ENCODE measurements at regions not wholly inside any gene's neighbourhood (a gene's known extent, or its start where the extent isn't known, plus 50 kb on each side); places are given as distances from the start of the nearest gene placed in this dataset.

- WGBS: 64% methylated on average over 1 of the region's 1 CpG
- no peak for DNase-seq (ENCODE audit: low spot score in 2 of 2)
- H3K36me3 ChIP-seq: no peaks in the 10 kb centered on the region
- TF ChIP-seq EP300 (IDR thresholded peaks at IDR 0.05): no peak
- TF ChIP-seq, protein P1, sequence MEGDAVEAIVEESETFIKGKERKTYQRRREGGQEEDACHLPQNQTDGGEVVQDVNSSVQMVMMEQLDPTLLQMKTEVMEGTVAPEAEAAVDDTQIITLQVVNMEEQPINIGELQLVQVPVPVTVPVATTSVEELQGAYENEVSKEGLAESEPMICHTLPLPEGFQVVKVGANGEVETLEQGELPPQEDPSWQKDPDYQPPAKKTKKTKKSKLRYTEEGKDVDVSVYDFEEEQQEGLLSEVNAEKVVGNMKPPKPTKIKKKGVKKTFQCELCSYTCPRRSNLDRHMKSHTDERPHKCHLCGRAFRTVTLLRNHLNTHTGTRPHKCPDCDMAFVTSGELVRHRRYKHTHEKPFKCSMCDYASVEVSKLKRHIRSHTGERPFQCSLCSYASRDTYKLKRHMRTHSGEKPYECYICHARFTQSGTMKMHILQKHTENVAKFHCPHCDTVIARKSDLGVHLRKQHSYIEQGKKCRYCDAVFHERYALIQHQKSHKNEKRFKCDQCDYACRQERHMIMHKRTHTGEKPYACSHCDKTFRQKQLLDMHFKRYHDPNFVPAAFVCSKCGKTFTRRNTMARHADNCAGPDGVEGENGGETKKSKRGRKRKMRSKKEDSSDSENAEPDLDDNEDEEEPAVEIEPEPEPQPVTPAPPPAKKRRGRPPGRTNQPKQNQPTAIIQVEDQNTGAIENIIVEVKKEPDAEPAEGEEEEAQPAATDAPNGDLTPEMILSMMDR (IDR thresholded peaks at IDR 0.05): no peak
- no peak for TF ChIP-seq POLR2AphosphoS5 (IDR thresholded peaks at IDR 0.05)
- no peak for TF ChIP-seq POLR2A (IDR thresholded peaks at IDR 0.05)
- H3K4me1 ChIP-seq: peaks cover 4% of the 10 kb centered on the region
- no peaks in the 10 kb centered on the region for H3K9me3 ChIP-seq
- H3K4me3 ChIP-seq: no peak overlapping the region
- H3K27me3 ChIP-seq: no peaks in the 10 kb centered on the region
- H3K27ac ChIP-seq: no peak overlapping the region
Observed at GRCh38 chr2:226076529-226076928, 677.0 kb downstream of the NYAP2 start.

GRCh38 chr2:226074391-226074790 lies 674.9 kb downstream of the NYAP2 start:
- no peak overlapping the region for H3K27ac ChIP-seq
- WGBS: 82% methylated on average over 5 of the region's 5 CpGs
- no peaks in the 10 kb centered on the region for H3K27me3 ChIP-seq
- no peak for TF ChIP-seq EP300 (IDR thresholded peaks at IDR 0.05)
- no peak for TF ChIP-seq POLR2AphosphoS5 (IDR thresholded peaks at IDR 0.05)
- TF ChIP-seq, protein P1 (IDR thresholded peaks at IDR 0.05): no peak
- no peak for TF ChIP-seq POLR2A (IDR thresholded peaks at IDR 0.05)
- no peaks in the 10 kb centered on the region for H3K36me3 ChIP-seq
- no peak overlapping the region for H3K4me3 ChIP-seq
- H3K9me3 ChIP-seq: no peaks in the 10 kb centered on the region
- no peak for DNase-seq (ENCODE audit: low spot score in 2 of 2)
- H3K4me1 ChIP-seq: peaks cover 4% of the 10 kb centered on the region

DNA sequence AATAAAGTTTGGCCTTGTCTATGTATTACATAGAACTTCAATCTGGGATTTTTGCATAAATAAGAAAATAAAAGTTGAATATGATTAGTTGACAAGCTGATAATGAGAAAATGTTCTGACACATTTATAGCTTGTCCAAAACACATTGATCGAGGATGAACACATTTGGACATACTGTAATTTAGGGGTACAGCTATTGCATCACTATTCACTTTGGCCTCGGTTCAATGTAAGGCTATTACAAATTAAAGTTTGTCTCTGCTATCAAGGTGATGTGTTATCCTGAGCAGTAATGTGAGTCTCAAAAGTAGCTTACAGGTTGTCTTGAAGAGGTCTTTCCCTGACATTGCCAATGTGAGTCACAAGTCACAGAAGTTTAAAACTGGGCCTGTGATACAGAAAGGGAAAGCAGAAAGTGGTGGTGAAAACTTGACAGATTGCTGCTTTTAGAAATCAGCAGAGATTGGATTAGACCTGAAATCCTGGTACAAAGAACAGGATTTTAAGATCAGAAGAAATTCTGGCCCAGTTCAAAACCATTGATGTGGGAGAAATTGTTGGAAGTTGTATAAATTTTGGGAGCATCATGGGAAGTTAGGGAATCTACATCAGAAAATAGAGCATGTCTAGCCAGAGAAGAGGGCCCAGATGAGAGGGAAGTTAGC lies 674.1 kb downstream of the NYAP2 start:
- Histone ChIP-seq H3K27ac (no peak overlapping the region), H3K4me3 (no peak overlapping the region), H3K9me3 (no peaks in the 10 kb centered on the region), H3K27me3 (no peaks in the 10 kb centered on the region), H3K36me3 (no peaks in the 10 kb centered on the region), H3K4me1 (peaks cover 4% of the 10 kb centered on the region)
- WGBS: 78% methylated on average over 2 of the region's 2 CpGs
- TF ChIP-seq POLR2AphosphoS5 (IDR thresholded peaks at IDR 0.05) (no peak), POLR2A (IDR thresholded peaks at IDR 0.05) (no peak), EP300 (IDR thresholded peaks at IDR 0.05) (no peak)
- TF ChIP-seq, protein P1 (IDR thresholded peaks at IDR 0.05): no peak
- DNase-seq (ENCODE audit: low spot score in 2 of 2): no peak

- no peaks in the 10 kb centered on the region for H3K36me3 ChIP-seq
- no peak for TF ChIP-seq POLR2A (IDR thresholded peaks at IDR 0.05)
- TF ChIP-seq POLR2AphosphoS5 (IDR thresholded peaks at IDR 0.05): no peak
- TF ChIP-seq EP300 (IDR thresholded peaks at IDR 0.05): no peak
- TF ChIP-seq, protein P1 (IDR thresholded peaks at IDR 0.05): no peak
- no peak overlapping the region for H3K27ac ChIP-seq
- no peaks in the 10 kb centered on the region for H3K9me3 ChIP-seq
- no peak overlapping the region for H3K4me3 ChIP-seq
- 76% methylated on average over 4 of the region's 4 CpGs for WGBS
- peaks cover 3% of the 10 kb centered on the region for H3K4me1 ChIP-seq
- no peak for DNase-seq (ENCODE audit: low spot score in 2 of 2)
- no peaks in the 10 kb centered on the region for H3K27me3 ChIP-seq
Observed at GRCh38 chr2:226066873-226067272, 667.4 kb downstream of the NYAP2 start.

- Histone ChIP-seq H3K4me3 (no peak overlapping the region), H3K36me3 (no peaks in the 10 kb centered on the region), H3K4me1 (peaks cover 3% of the 10 kb centered on the region), H3K9me3 (no peaks in the 10 kb centered on the region), H3K27ac (no peak overlapping the region), H3K27me3 (no peaks in the 10 kb centered on the region)
- TF ChIP-seq POLR2A (IDR thresholded peaks at IDR 0.05): no peak
- TF ChIP-seq, protein P1 (IDR thresholded peaks at IDR 0.05): no peak
- no peak for TF ChIP-seq EP300 (IDR thresholded peaks at IDR 0.05)
- TF ChIP-seq POLR2AphosphoS5 (IDR thresholded peaks at IDR 0.05): no peak
- no peak for DNase-seq (ENCODE audit: low spot score in 2 of 2)
- 88% methylated on average over 3 of the region's 3 CpGs for WGBS
Observed at GRCh38 chr2:226066391-226066790, 666.9 kb downstream of the NYAP2 start.
